SK-N-SH (cell line): ENCODE measurements at regions not wholly inside any gene's neighbourhood (a gene's known extent, or its start where the extent isn't known, plus 50 kb on each side); places are given as distances from the start of the nearest gene placed in this dataset.

Experiments used
- CTCF ChIA-PET: fragments of 300-600, 350-600 bp; formaldehyde crosslinking; extraction: SDS; loops from one replicate; lab custom pipeline; 2021; lab: Yijun Ruan, JAX
- POLR2A ChIA-PET: fragments of 350-600 bp; sonication (Branson Sonifier 250); formaldehyde crosslinking; extraction: SDS; loops from one replicate; lab custom pipeline; 2020; ENCODE audit warnings: antibody characterized with exemption, inconsistent platforms; lab: Yijun Ruan, JAX
- DNase-seq: peaks from one replicate; pipeline ENCODE4 v3.0.0; 2012
- H2AFZ ChIP-seq: fragments of 200-600 bp; sonication (generic); 2 replicates; pipeline ENCODE4 v1.8.1; 2016; ENCODE audit warnings: antibody characterized with exemption, mild to moderate bottlenecking, low read depth
- H3F3A ChIP-seq: fragments of 200-600 bp; sonication (generic); replicated peaks from 2 replicates; pipeline ENCODE3; 2016; ENCODE audit warnings: antibody characterized with exemption, mild to moderate bottlenecking; ENCODE audit not compliant: insufficient read depth
- H3K27ac ChIP-seq, 2 experiments: fragments of 200-500 bp in 1 of 2; fragments of 200-600 bp in 1 of 2; sonication (Bioruptor generic) in 1 of 2; sonication (generic), shearing (Covaris generic) in 1 of 2; 2 replicates each; pipeline versions ENCODE4 v1.5.1 to v1.6.1; 2014 to 2016; ENCODE audit warnings: low read depth in 2 of 2, inconsistent platforms in 1 of 2, low read length in 1 of 2, mild to moderate bottlenecking in 1 of 2, mixed read lengths in 1 of 2
- H3K27me3 ChIP-seq: fragments of 200-600 bp; sonication (generic), shearing (Covaris generic); 2 replicates; pipeline ENCODE4 v1.6.1; 2016; ENCODE audit warnings: mixed run types; ENCODE audit not compliant: insufficient read depth
- H3K36me3 ChIP-seq, 2 experiments: fragments of 200-500 bp in 1 of 2; fragments of 200-600 bp in 1 of 2; sonication (Bioruptor generic) in 1 of 2; sonication (generic) in 1 of 2; replicated peaks in 1 of 2; 2 replicates each; pipeline versions ENCODE3 to v1.5.1; 2014 to 2016; ENCODE audit warnings: low read length in 1 of 2, mild to moderate bottlenecking in 1 of 2; ENCODE audit not compliant: insufficient read depth in 2 of 2, control insufficient read depth in 1 of 2
- H3K4me1 ChIP-seq, 2 experiments: fragments of 200-500 bp in 1 of 2; fragments of 200-600 bp in 1 of 2; sonication (Bioruptor generic) in 1 of 2; sonication (generic), shearing (Covaris generic) in 1 of 2; 2 replicates each; pipeline versions ENCODE4 v1.5.1 to v1.6.1; 2014 to 2016; ENCODE audit warnings: low read depth in 1 of 2, low read length in 1 of 2, mixed run types in 1 of 2; ENCODE audit not compliant: insufficient read depth in 2 of 2, control insufficient read depth in 1 of 2
- H3K4me2 ChIP-seq: fragments of 200-600 bp; sonication (generic), shearing (Covaris generic); 2 replicates; pipeline ENCODE4 v1.6.1; 2017; ENCODE audit warnings: mixed run types
- H3K4me3 ChIP-seq, 2 experiments: fragments of 200-500 bp in 1 of 2; fragments of 200-600 bp in 1 of 2; sonication (Bioruptor generic) in 1 of 2; sonication (generic), shearing (Covaris generic) in 1 of 2; 2 replicates each; pipeline versions ENCODE4 v1.5.1 to v1.8.1; 2014 to 2016; ENCODE audit warnings: low read depth in 2 of 2, inconsistent platforms in 1 of 2, low read length in 1 of 2, mild to moderate bottlenecking in 1 of 2, mixed read lengths in 1 of 2, moderate library complexity in 1 of 2
- H3K79me2 ChIP-seq: fragments of 200-600 bp; sonication (generic); 2 replicates; pipeline ENCODE4 v1.8.1; 2017; ENCODE audit warnings: mild to moderate bottlenecking; ENCODE audit not compliant: insufficient read depth
- H3K9ac ChIP-seq: fragments of 200-600 bp; sonication (generic); 2 replicates; pipeline ENCODE4 v1.6.1; 2017; ENCODE audit warnings: mixed run types
- H3K9me2 ChIP-seq: fragments of 200-600 bp; sonication (generic); 2 replicates; pipeline ENCODE4 v1.6.1; 2017; ENCODE audit warnings: mixed run types
- H3K9me3 ChIP-seq: fragments of 200-600 bp; sonication (generic); 2 replicates; pipeline ENCODE4 v1.6.1; 2017; ENCODE audit warnings: mixed run types, mild to moderate bottlenecking, moderate library complexity
- H4K20me1 ChIP-seq: fragments of 200-600 bp; sonication (generic); 2 replicates; pipeline ENCODE4 v1.6.1; 2017; ENCODE audit warnings: mild to moderate bottlenecking, mixed run types; ENCODE audit not compliant: insufficient read depth
- CHD2 ChIP-seq: fragments of 150-350 bp; IDR thresholded peaks from 2 replicates; pipeline ENCODE4 v1.6.1; 2018; ENCODE audit warnings: low read length; ENCODE audit not compliant: partially characterized antibody
- CTCF ChIP-seq: fragments of 200-600 bp; sonication (generic); IDR thresholded peaks from 2 replicates; pipeline ENCODE4 v1.6.1; 2017; ENCODE audit warnings: antibody characterized with exemption, mild to moderate bottlenecking, moderate library complexity
- EP300 ChIP-seq, 2 experiments: IDR thresholded peaks; 2 replicates each; pipeline versions ENCODE4 v1.4.0 to v1.6.1; 2012; ENCODE audit warnings: borderline replicate concordance in 1 of 2, low read depth in 1 of 2, low read length in 1 of 2
- EZH2phosphoT487 ChIP-seq: fragments of 200-600 bp; sonication (generic); IDR thresholded peaks from 2 replicates; pipeline ENCODE4 v1.6.1; 2017; ENCODE audit warnings: low read depth, mixed run types, mild to moderate bottlenecking, antibody characterized with exemption, moderate library complexity, borderline replicate concordance
- FOXM1 ChIP-seq: IDR thresholded peaks from 2 replicates; pipeline ENCODE4 v1.4.0; 2012; ENCODE audit warnings: low read depth, mild to moderate bottlenecking
- GABPA ChIP-seq: IDR thresholded peaks from 2 replicates; pipeline ENCODE4 v1.4.0; 2012; ENCODE audit warnings: low read depth, mild to moderate bottlenecking
- GATA2 ChIP-seq: sonication (generic); formaldehyde crosslinking; IDR thresholded peaks from 2 replicates; pipeline ENCODE4 v1.5.0; 2020; ENCODE audit warnings: mild to moderate bottlenecking, missing genetic modification reagents
- MAX ChIP-seq: IDR thresholded peaks from 2 replicates; pipeline ENCODE4 v1.4.0; 2012; ENCODE audit warnings: low read depth
- MEF2A ChIP-seq: IDR thresholded peaks from 2 replicates; pipeline ENCODE4 v1.4.0; 2012; ENCODE audit warnings: low read depth, borderline replicate concordance
- NFIC ChIP-seq: IDR thresholded peaks from 2 replicates; pipeline ENCODE4 v1.4.0; 2012; ENCODE audit warnings: borderline replicate concordance
- POLR2AphosphoS5 ChIP-seq: IDR thresholded peaks from 2 replicates; pipeline ENCODE4 v1.6.1; 2012; ENCODE audit warnings: low read depth, low read length
- RCOR1 ChIP-seq: fragments of 150-350 bp; IDR thresholded peaks from 2 replicates; pipeline ENCODE4 v1.6.1; 2017; ENCODE audit warnings: antibody characterized with exemption, low read length
- SIN3A ChIP-seq: IDR thresholded peaks from 2 replicates; pipeline ENCODE4 v1.6.1; 2012; ENCODE audit warnings: low read depth, mild to moderate bottlenecking, low read length, moderate library complexity, borderline replicate concordance
- SMC3 ChIP-seq: IDR thresholded peaks from 2 replicates; pipeline ENCODE4 v1.6.1; 2012; ENCODE audit warnings: low read depth, low read length, improper control_type of control experiment
- TAF1 ChIP-seq: IDR thresholded peaks from 2 replicates; pipeline ENCODE4 v1.6.1; 2012; ENCODE audit warnings: low read depth, mild to moderate bottlenecking, low read length, moderate library complexity, borderline replicate concordance
- USF1 ChIP-seq: IDR thresholded peaks from 2 replicates; pipeline ENCODE4 v1.4.0; 2012; ENCODE audit warnings: low read depth, borderline replicate concordance
- USF2 ChIP-seq: fragments of 150-350 bp; IDR thresholded peaks from 2 replicates; pipeline ENCODE4 v1.6.1; 2017; ENCODE audit warnings: antibody characterized with exemption, low read length, low read depth, borderline replicate concordance
- YY1 ChIP-seq: IDR thresholded peaks from 2 replicates; pipeline ENCODE4 v1.4.0; 2012; ENCODE audit warnings: low read depth, mild to moderate bottlenecking
- WGBS: methylation state at CpG from one replicate; pipeline ENCODE4 v1.1.6; 2017; ENCODE audit warnings: low lambda C conversion rate; 5-methylcytosine and 5-hydroxymethylcytosine counted together

GRCh38 chr10:109721453-109722064 lies 201.8 kb downstream of the XPNPEP1 start:
- POLR2A ChIA-PET, result no interaction called here

GRCh38 chr10:109706026-109706560 lies 217.2 kb downstream of the XPNPEP1 start:
- Histone ChIP-seq H3K4me3 (no peak overlapping the region), H3K27ac (no peak overlapping the region), H2AFZ (no peak overlapping the region), H3K4me1 (no peaks in the 10 kb centered on the region), H4K20me1 (no peaks in the 10 kb centered on the region), H3K4me2 (no peak overlapping the region), H3K27me3 (no peaks in the 10 kb centered on the region), H3K9me3 (no peaks in the 10 kb centered on the region), H3K36me3 (no peaks in the 10 kb centered on the region), H3F3A (no peaks in the 10 kb centered on the region), H3K9me2 (no peaks in the 10 kb centered on the region), H3K79me2 (no peaks in the 10 kb centered on the region), H3K9ac (no peak overlapping the region)
- no peak for DNase-seq
- CTCF ChIA-PET, result no interaction called here
- POLR2A ChIA-PET, result no interaction called here
- 2% methylated on average over 1 of the region's 1 CpG for WGBS
- TF ChIP-seq USF1, result no peak
- no peak for TF ChIP-seq RCOR1
- TF ChIP-seq EP300 (IDR thresholded peaks at IDR 0.05; ENCODE audit: borderline replicate concordance in 1 of 2, low read depth in 1 of 2, low read length in 1 of 2), result no peak
- TF ChIP-seq FOXM1, result no peak
- TF ChIP-seq USF2, result no peak
- TF ChIP-seq GABPA, result no peak
- no peak for TF ChIP-seq MAX
- no peak for TF ChIP-seq CHD2
- TF ChIP-seq YY1, result no peak
- TF ChIP-seq EZH2phosphoT487, result no peak
- TF ChIP-seq MEF2A, result no peak

More at GRCh38 chr10:109721453-109722064, 201.8 kb downstream of the XPNPEP1 start:
- Histone ChIP-seq H3K9me2 (no peaks in the 10 kb centered on the region), H3K4me1 (peaks cover 0 to 3% of the 10 kb centered on the region in 2 experiments; a peak in 1 of 4 replicates), H3K4me3 (no peak overlapping the region), H3K27me3 (no peaks in the 10 kb centered on the region), H3K36me3 (no peaks in the 10 kb centered on the region), H3K9ac (no peak overlapping the region), H3F3A (no peaks in the 10 kb centered on the region), H3K4me2 (no peak overlapping the region), H2AFZ (no peak overlapping the region), H3K27ac (no peak overlapping the region), H4K20me1 (no peaks in the 10 kb centered on the region), H3K79me2 (no peaks in the 10 kb centered on the region), H3K9me3 (no peaks in the 10 kb centered on the region)
- CTCF ChIA-PET, result interaction anchor here (1.2 kb wide), 1 partner anchor 52 kb away, joined by 5 read pairs; no protein-coding TSS in a partner anchor
- WGBS, result 76% methylated on average over 3 of the region's 3 CpGs
- no peak for TF ChIP-seq NFIC
- no peak for TF ChIP-seq GABPA
- TF ChIP-seq SMC3, result no peak
- TF ChIP-seq MAX, result no peak
- no peak for TF ChIP-seq RCOR1
- TF ChIP-seq POLR2AphosphoS5, result no peak
- no peak for TF ChIP-seq SIN3A
- no peak for TF ChIP-seq TAF1
- no peak for TF ChIP-seq EZH2phosphoT487
- no peak for TF ChIP-seq FOXM1
- TF ChIP-seq CTCF, result no peak
- no peak for TF ChIP-seq GATA2
- DNase-seq, result no peak
